Bronchial epithelial cell (primary cell): ENCODE measurements at regions not wholly inside any gene's neighbourhood (a gene's known extent, or its start where the extent isn't known, plus 50 kb on each side); places are given as distances from the start of the nearest gene placed in this dataset.
A peak's percentile ranks its signal among the peaks of the same experiment; 100 is the strongest.

Experiments
- DNase-seq: peaks from one replicate; pipeline ENCODE4 v3.0.0-alpha.2; 2010; ENCODE audit warnings: low read depth
- FAIRE-seq: peaks from 2 replicates; lab custom pipeline; 2011; peaks lifted over from hg19 to GRCh38; lab: Jason Lieb, UNC
- H3K27me3 ChIP-seq: 2 replicates; pipeline ENCODE4 v1.5.1; 2011; ENCODE audit warnings: low read length; ENCODE audit not compliant: control insufficient read depth, insufficient read depth
- H3K36me3 ChIP-seq: 2 replicates; pipeline ENCODE4 v1.5.1; 2011; ENCODE audit warnings: low read length; ENCODE audit not compliant: control insufficient read depth, insufficient read depth
- H3K4me3 ChIP-seq: 2 replicates; pipeline ENCODE4 v1.5.1; 2011; ENCODE audit warnings: mild to moderate bottlenecking, low read depth, low read length, control low read depth
- CTCF ChIP-seq: IDR thresholded peaks from 2 replicates; pipeline ENCODE4 v1.5.1; 2011; ENCODE audit warnings: mild to moderate bottlenecking, moderate library complexity, low read length, control low read depth, inconsistent platforms; ENCODE audit not compliant: insufficient read depth, severe bottlenecking

DNA sequence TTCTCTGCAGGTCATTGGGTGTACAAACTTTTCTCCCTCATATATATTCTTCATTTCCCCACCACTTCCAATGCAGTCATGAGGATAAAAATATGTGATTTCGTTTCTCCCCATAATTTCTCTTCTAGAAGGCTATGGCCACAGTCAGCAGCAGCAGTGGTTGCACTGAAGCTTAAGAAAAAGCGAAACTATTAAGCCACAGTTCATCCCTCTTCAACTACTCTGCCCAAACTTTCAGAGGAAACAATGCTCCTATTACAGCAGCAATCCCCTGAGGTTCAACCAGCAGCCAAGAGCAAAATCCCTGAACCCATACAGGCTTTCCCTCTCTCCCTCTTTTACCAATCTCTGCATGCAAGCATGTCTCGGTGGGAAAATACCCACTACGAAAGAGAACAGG, 298.6 kb downstream of the DHX15 start:
- Histone ChIP-seq H3K36me3 (no peaks in the 10 kb centered on the region), H3K27me3 (no peaks in the 10 kb centered on the region), H3K4me3 (no peak overlapping the region)
- DNase-seq (no peak), FAIRE-seq (no peak)
- TF ChIP-seq CTCF, result no peak

DNA sequence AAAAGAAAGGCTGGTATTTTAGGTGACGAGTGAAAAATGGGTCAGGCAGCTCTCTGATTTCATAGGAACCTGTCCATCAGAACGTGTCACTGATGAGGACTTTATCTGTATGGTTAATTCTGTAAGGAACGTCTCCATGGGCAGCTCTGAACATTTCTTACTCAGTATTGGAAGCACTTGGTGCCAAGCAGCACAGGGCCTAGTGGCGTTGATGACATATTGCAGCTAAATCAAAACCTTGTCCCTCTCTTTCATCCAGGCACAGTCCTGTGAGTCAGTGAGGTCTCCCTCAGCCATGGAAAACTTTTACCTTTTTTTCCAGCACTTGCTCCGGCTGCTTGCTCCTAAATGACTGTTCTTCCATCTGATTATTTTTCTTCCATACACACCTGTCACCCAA, 301.9 kb downstream of the DHX15 start:
- DNase-seq, result no peak
- Histone ChIP-seq H3K27me3 (no peaks in the 10 kb centered on the region), H3K4me3 (no peak overlapping the region), H3K36me3 (no peaks in the 10 kb centered on the region)
- no peak for TF ChIP-seq CTCF
- no peak for FAIRE-seq

- TF ChIP-seq CTCF, result no peak
- H3K27me3 ChIP-seq, result no peaks in the 10 kb centered on the region
- H3K4me3 ChIP-seq, result no peak overlapping the region
- H3K36me3 ChIP-seq, result no peaks in the 10 kb centered on the region
- FAIRE-seq, result peak; percentile 7
- DNase-seq, result no peak
These were observed 304.4 kb downstream of the DHX15 start for GRCh38 chr4:24279911-24280375.

- Histone ChIP-seq H3K36me3 (no peaks in the 10 kb centered on the region), H3K27me3 (no peaks in the 10 kb centered on the region), H3K4me3 (no peak overlapping the region)
- FAIRE-seq (no peak), DNase-seq (no peak)
- TF ChIP-seq CTCF, result no peak
These were observed 304.9 kb downstream of the DHX15 start for GRCh38 chr4:24279469-24279868.

- FAIRE-seq (no peak), DNase-seq (no peak)
- TF ChIP-seq CTCF, result no peak
- Histone ChIP-seq H3K36me3 (no peaks in the 10 kb centered on the region), H3K4me3 (no peak overlapping the region), H3K27me3 (no peaks in the 10 kb centered on the region)
These were observed 305.7 kb downstream of the DHX15 start for GRCh38 chr4:24278693-24279092.

DNA sequence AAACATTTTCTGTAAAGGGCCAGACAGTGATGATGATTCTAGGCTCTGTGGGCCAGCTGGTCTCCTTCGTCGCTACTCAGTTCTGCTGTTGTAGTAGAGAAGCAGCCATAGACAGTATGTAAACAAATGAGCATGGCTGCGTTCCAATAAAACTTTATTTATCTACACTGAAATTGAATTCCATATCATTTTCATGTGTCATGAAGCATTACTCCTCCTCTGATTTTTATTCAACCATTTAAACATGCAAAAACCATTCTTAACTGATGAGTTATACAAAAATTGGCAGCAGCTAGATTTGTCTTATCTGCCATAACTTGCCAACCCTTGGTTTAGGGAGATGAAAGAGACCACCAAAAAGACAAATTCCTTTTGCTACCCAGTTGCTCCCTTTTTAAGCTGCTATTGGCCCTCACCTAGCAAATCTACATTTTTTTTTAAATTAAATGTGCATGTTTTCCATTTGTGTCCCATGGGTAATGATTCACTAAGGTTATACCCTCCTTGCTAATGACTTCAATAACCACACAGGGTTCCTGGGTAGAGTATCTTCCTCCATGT, 309.9 kb downstream of the DHX15 start:
- DNase-seq (peak; percentile 86), FAIRE-seq (no peak)
- Histone ChIP-seq H3K4me3 (no peak overlapping the region), H3K27me3 (no peaks in the 10 kb centered on the region), H3K36me3 (no peaks in the 10 kb centered on the region)
- TF ChIP-seq CTCF, result no peak
